ENCODE measurements at regions not wholly inside any gene's neighbourhood (a gene's known extent, or its start where the extent isn't known, plus 50 kb on each side); places are given as distances from the start of the nearest gene placed in this dataset.

- TF ChIP-seq CBX5 (IDR thresholded peaks at IDR 0.05; ENCODE audit: borderline replicate concordance, low read depth) (no peak), ZBTB5 (IDR thresholded peaks at IDR 0.05) (no peak), ZNF263 (CRISPR knock-in tag; IDR thresholded peaks at IDR 0.05; ENCODE audit: borderline replicate concordance) (no peak), MITF (IDR thresholded peaks at IDR 0.05) (no peak)
These were observed 218.5 kb upstream of the TTC14 start (continued) for GRCh38 chr3:180383332-180384020.

- Histone ChIP-seq H3K79me2 (ENCODE audit: control insufficient read depth, insufficient read depth, low read length) (no peaks in the 10 kb centered on the region), H3K27ac (ENCODE audit: extremely low read depth, low read depth, low read length) (no peak overlapping the region), H3K4me2 (ENCODE audit: insufficient read depth, low read length) (no peak overlapping the region), H3K4me1 (replicated peaks in 1 of 2; ENCODE audit: control insufficient read depth in 2 of 2, insufficient read depth in 2 of 2, low read length in 2 of 2) (no peaks in the 10 kb centered on the region), H3K27me3 (ENCODE audit: control insufficient read depth in 2 of 2, insufficient read depth in 2 of 2, low read length in 2 of 2) (no peaks in the 10 kb centered on the region), H3K9me3 (replicated peaks; ENCODE audit: control insufficient read depth, insufficient read depth, low read depth, low read length) (0 out of 2 replicates have a peak, but pooled peaks cover 1% of the 10 kb centered on the region), H2AFZ (ENCODE audit: low read depth, low read length) (no peak overlapping the region), H3K9me1 (ENCODE audit: control insufficient read depth, insufficient read depth, low read length) (no peaks in the 10 kb centered on the region), H3K4me3 (no peak overlapping the region), H3K36me3 (ENCODE audit: control insufficient read depth, insufficient read depth, low read length) (no peaks in the 10 kb centered on the region), H3K9ac (ENCODE audit: insufficient read depth in 1 of 2, low read depth in 2 of 2, low read length in 2 of 2) (no peak overlapping the region), H4K20me1 (replicated peaks; ENCODE audit: control insufficient read depth, insufficient read depth, low read length) (no peaks in the 10 kb centered on the region)
- CTCF ChIA-PET (ENCODE audit: low intra/inter-chr PET ratio): no interaction called here
- FAIRE-seq: no peak
- in situ Hi-C loops (cut with MboI): no loop called here
- POLR2A ChIA-PET: no interaction called here
- intact Hi-C loops (cut with micrococcal nuclease): no loop called here
- no peak for DNase-seq (ENCODE audit: extremely low read depth in 1 of 4, low spot score in 3 of 4)
- ATAC-seq: no peak
- BruUV-seq (replicated peaks): no TSS peak
- TF ChIP-seq NR1H2 (CRISPR knock-in tag; IDR thresholded peaks at IDR 0.05) (no peak), ZNF282 (CRISPR knock-in tag; IDR thresholded peaks at IDR 0.05) (no peak), GMEB1 (CRISPR knock-in tag; IDR thresholded peaks at IDR 0.05) (no peak), ZNF589 (CRISPR knock-in tag; IDR thresholded peaks at IDR 0.05; ENCODE audit: low read depth) (no peak), ZBTB33 (CRISPR knock-in tag; IDR thresholded peaks at IDR 0.05) (no peak), ETS1 (conservative IDR thresholded peaks at IDR 0.05; ENCODE audit: control insufficient read depth, low read depth, low read length) (no peak), GTF2A2 (tag; IDR thresholded peaks at IDR 0.05) (no peak), KLF6 (CRISPR knock-in tag; IDR thresholded peaks at IDR 0.05; ENCODE audit: borderline replicate concordance) (no peak), LEF1 (IDR thresholded peaks at IDR 0.05) (no peak), ZNF830 (CRISPR knock-in tag; IDR thresholded peaks at IDR 0.05) (no peak)
These were observed 211.7 kb upstream of the TTC14 start for GRCh38 chr3:180390313-180390712.
